Amniotic stem cell (primary cell): ENCODE measurements at regions not wholly inside any gene's neighbourhood (a gene's known extent, or its start where the extent isn't known, plus 50 kb on each side); places are given as distances from the start of the nearest gene placed in this dataset.
A peak's percentile ranks its signal among the peaks of the same experiment; 100 is the strongest.

ENCODE experiments used
- DNase-seq: peaks from one replicate; lab custom pipeline; 2025; lab: John Stamatoyannopoulos, UW

- DNase-seq = no peak
Observed at GRCh38 chr4:144465546-144465945, 180.4 kb upstream of the HHIP start.

DNA sequence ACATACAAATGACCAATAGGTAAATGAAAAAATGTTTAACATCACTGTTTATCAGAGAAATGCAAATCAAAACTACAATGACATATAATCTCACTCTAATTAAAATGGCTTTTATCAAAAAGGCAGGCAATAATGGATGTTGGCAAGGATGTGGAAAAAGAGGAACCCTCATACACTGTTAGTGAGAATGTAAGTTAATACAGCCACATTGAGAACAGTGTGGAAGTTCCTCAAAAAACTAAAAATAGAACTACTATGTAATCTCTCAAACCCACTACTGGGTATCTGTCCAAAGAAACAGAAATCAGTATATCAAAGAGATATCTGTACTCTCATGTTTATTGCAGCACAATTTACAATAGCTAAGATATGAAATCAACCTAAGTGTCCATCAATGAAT, 165.9 kb upstream of the HHIP start:
- DNase-seq = no peak

DNA sequence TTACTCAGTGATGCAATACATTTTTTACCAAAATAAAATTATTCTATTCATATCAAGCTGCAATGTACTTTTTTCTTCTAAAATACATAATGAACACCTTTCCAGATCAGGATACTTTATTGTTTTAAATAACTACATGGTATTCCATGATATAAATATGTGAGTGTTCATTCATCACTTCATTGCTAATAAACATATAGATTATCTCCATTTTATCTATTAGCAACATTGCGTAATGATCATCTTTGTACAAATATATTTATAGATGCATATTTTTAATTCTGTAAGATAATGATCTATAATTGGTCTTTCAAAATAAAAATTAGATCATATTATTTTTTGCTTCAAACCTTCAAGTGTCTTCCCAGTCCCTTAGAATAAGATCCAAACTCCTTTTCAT, 156.1 kb upstream of the HHIP start:
- DNase-seq = no peak

GRCh38 chr4:144494280-144494679, 151.7 kb upstream of the HHIP start:
- DNase-seq = no peak

GRCh38 chr4:144495944-144496343, 150.0 kb upstream of the HHIP start:
- DNase-seq = no peak

- DNase-seq = no peak
Observed at GRCh38 chr4:144499777-144500176, 146.2 kb upstream of the HHIP start.

- no peak for DNase-seq
Observed at GRCh38 chr4:144501231-144501780, 144.7 kb upstream of the HHIP start.

- DNase-seq = no peak
Observed at GRCh38 chr4:144504883-144505282, 141.1 kb upstream of the HHIP start.

DNA sequence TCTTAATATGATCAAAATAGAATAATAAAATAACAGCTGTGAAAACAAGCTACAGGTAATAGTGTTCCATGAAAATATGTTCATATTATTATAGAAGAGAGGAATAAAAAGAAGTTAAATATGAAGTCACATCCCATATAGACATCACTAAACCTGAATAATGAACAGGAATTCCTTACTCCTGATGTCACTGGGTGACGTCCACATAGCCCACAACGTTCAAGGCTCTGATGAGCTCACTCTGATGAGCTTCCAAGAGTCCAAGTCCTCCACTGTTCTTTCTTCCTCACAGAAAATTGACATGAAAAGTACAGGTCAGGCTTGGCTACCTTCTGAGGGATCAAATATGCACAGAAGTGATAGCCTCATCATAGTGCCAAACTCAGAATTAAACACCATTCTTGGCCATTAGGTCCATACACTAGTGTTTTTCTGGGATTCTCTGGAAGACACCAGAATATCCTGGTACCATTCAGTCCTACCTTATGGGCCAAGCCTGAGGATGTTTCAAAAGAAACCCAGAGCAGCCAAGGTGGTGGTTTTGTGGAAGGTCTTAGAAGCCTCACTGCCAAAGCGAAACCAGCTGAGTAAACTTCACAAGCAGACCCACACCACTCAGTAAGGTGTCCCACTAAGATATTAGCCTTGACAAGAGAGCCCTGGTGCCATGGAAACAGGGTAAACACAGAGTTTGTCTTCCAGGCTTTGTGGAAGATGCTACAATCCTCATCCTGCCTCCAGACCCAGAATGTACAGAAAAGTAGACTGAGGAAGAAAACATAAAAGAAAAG, 138.4 kb upstream of the HHIP start:
- no peak for DNase-seq

- DNase-seq = no peak
Observed at GRCh38 chr4:144509088-144510015, 136.6 kb upstream of the HHIP start.

GRCh38 chr4:144514736-144515135, 131.2 kb upstream of the HHIP start:
- no peak for DNase-seq

DNA sequence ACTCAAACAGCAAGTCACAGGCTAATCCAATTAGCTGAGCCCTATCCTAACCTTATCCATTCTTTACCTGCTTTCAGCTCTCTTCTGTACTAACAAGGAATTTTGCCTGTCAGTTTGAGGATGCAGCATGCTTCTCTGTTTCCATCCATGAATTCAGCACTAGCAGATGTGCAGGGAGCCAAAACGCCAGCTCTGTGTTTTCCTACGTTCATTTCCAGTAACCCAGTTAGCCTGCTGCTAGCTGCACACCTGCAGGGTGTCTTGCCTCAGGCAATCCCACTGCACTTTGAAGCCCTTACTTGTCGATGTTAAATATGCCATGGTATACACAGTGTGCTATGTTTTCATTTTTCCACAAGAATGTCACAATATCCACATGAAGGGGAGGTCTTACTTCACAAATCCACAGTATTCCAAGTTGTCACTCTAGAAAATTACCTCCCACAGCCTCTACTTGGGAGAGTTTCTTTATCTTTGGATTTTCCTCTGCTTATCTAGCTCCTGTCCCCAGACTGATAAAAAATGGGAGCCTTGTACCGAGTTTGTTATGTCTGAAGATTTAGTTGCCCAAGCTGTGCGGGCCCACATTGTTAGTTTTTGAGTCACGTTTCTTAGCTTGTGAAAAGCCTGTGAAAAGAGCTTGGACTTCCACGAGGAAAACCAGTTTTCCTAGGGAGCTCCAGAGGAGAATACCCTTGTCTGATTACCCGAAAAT, 127.6 kb upstream of the HHIP start:
- no peak for DNase-seq

- no peak for DNase-seq
Observed at GRCh38 chr4:144531841-144532240, 114.1 kb upstream of the HHIP start.

GRCh38 chr4:144547678-144548298, 98.2 kb upstream of the HHIP start:
- DNase-seq = no peak

DNA sequence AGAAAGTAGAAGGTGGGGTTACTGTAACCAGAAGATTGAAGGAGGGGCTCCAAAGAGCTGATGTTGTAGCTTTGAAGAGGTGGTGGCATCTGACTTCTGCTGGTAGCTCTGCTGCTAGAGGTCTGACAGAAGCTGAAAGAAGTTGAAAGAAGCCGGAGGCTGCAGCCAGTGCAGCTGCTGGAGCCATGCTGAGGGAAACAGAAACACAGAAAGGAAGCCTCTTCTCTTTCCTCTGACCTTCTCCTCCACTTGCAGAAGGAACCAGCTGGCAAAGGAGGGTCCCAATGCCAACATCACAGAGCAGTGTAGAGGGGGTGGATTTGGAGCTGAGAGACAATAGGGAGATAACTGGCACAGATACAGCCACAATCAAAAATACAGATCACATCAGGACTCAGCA, 89.3 kb upstream of the HHIP start:
- DNase-seq = no peak

DNA sequence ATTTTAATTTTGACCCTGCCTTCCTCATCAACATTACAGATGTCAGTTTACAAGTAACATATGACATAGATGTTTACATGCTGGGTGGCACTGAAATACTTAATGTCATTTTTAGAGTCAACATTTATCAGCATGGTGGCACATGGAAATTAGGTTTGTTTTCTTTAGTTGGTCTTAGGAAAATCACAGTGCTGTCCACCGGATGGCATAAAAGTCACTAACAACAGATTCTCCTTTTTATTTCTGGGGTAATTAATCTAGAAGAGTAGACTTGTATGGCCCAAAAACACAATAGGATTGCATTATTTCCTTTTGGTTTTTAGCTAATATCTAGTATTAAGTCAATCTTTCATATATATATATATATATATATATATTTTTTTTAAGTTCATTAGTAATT, 88.6 kb upstream of the HHIP start:
- DNase-seq = no peak

- no peak for DNase-seq
Observed at GRCh38 chr4:144562019-144562705, 83.8 kb upstream of the HHIP start.

GRCh38 chr4:144564358-144564757, 81.6 kb upstream of the HHIP start:
- DNase-seq = no peak

GRCh38 chr4:144565527-144566195, 80.3 kb upstream of the HHIP start:
- peak; percentile 30 for DNase-seq

DNA sequence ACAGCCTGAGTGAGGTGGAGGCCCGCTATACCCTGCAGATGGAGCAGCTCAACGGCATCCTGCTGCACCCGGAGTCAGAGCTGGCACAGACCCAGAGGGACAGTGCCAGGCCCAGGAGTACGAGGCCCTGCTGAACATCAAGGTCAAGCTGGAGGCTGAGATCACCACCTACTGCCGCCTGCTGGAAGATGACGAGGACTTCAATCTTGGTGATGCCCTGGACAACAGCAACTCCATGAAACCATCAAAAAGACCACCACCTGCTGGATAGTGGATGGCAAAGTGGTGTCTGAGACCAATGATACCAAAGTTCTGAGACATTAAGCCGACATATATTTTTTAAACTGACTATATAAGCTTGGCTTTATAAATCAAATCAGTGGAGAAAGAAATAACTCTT, 73.3 kb upstream of the HHIP start:
- DNase-seq = no peak

GRCh38 chr4:144574000-144574399, 72.0 kb upstream of the HHIP start:
- DNase-seq = no peak
